Lower leg skin (tissue), 3 donors: ENCODE measurements at regions not wholly inside any gene's neighbourhood (a gene's known extent, or its start where the extent isn't known, plus 50 kb on each side); places are given as distances from the start of the nearest gene placed in this dataset.

ENCODE experiments used
- POLR2A ChIP-seq, 2 donors: fragments of 450-650 bp; IDR thresholded peaks; one replicate each; pipeline ENCODE4 v1.6.1; 2016 to 2017; ENCODE audit warnings: antibody characterized with exemption in 2 of 2, mild to moderate bottlenecking in 1 of 2, moderate library complexity in 1 of 2
- TF ChIP-seq, protein P1 (sequence below), 3 donors: fragments of 450-650 bp; IDR thresholded peaks; one replicate each; pipeline ENCODE4 v1.5.1; 2016; ENCODE audit warnings: antibody characterized with exemption in 3 of 3, mild to moderate bottlenecking in 3 of 3, moderate library complexity in 2 of 3

DNA sequence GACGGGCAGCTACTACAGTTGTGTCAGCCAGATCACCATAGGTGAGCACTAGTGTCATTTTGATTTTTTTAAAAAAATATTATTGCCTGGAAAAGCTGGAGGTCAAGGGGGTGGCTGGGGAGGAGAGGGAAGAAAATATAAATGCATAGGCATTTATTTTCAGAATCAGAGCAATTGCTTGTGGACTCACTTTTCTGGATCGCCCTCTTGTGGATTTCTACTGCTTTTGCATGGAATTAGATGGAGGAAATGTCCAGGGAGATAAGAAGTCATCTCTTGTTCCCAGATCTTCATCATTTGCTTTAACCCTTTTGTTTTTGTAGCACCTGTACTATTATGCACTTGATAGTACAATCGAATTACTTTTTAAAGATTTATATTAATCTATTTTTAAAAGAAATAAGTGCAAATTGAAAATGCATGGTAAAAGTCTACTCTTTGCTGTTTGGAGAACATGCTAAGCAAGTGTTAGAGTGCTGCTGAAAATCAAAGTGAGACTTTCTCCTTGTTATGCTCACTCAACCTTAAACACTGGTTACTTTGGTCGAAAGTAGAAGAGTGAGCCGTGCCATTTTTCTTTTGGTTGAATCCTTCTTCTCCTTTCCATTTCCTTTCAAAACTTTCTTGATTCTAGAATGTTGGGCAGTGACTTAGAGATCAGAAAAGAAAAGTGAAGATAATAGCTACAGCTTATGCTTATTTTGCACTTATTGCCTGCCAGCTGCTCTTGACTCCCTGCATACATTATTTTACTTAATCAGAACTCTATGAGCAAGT is 60.6 kb upstream of the ANO4 start:
- TF ChIP-seq, protein P1, sequence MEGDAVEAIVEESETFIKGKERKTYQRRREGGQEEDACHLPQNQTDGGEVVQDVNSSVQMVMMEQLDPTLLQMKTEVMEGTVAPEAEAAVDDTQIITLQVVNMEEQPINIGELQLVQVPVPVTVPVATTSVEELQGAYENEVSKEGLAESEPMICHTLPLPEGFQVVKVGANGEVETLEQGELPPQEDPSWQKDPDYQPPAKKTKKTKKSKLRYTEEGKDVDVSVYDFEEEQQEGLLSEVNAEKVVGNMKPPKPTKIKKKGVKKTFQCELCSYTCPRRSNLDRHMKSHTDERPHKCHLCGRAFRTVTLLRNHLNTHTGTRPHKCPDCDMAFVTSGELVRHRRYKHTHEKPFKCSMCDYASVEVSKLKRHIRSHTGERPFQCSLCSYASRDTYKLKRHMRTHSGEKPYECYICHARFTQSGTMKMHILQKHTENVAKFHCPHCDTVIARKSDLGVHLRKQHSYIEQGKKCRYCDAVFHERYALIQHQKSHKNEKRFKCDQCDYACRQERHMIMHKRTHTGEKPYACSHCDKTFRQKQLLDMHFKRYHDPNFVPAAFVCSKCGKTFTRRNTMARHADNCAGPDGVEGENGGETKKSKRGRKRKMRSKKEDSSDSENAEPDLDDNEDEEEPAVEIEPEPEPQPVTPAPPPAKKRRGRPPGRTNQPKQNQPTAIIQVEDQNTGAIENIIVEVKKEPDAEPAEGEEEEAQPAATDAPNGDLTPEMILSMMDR (IDR thresholded peaks at IDR 0.05): no peak
- TF ChIP-seq POLR2A (IDR thresholded peaks at IDR 0.05): no peak
